Neuronal stem cell (in vitro differentiated cells): ENCODE measurements at regions not wholly inside any gene's neighbourhood (a gene's known extent, or its start where the extent isn't known, plus 50 kb on each side); places are given as distances from the start of the nearest gene placed in this dataset.

Source experiments
- DNase-seq: peaks from one replicate; pipeline ENCODE4 v3.0.0-alpha.2; 2013; ENCODE audit warnings: low spot score
- H2AFZ ChIP-seq: one replicate; pipeline ENCODE4 v1.6.1; 2013; ENCODE audit warnings: mild to moderate bottlenecking, low read length, inconsistent platforms
- H2AK5ac ChIP-seq: 2 replicates; pipeline ENCODE4 v1.6.1; 2013; ENCODE audit warnings: low read depth, mild to moderate bottlenecking, inconsistent platforms, low read length, moderate library complexity, mixed read lengths
- H2BK120ac ChIP-seq: 2 replicates; pipeline ENCODE4 v1.6.1; 2013; ENCODE audit warnings: low read depth, mild to moderate bottlenecking, inconsistent platforms, low read length, moderate library complexity, mixed read lengths
- H2BK12ac ChIP-seq: one replicate; pipeline ENCODE4 v1.6.1; 2013; ENCODE audit warnings: low read length, inconsistent platforms
- H2BK15ac ChIP-seq: 2 replicates; pipeline ENCODE4 v1.6.1; 2013; ENCODE audit warnings: mild to moderate bottlenecking, low read length, inconsistent platforms, mixed read lengths
- H2BK5ac ChIP-seq: one replicate; pipeline ENCODE4 v1.6.1; 2013; ENCODE audit warnings: inconsistent platforms, mild to moderate bottlenecking, low read length, moderate library complexity
- H3K14ac ChIP-seq: one replicate; pipeline ENCODE4 v1.6.1; 2013; ENCODE audit warnings: low read length, inconsistent platforms
- H3K18ac ChIP-seq: 2 replicates; pipeline ENCODE4 v1.6.1; 2013; ENCODE audit warnings: low read length, inconsistent platforms
- H3K23ac ChIP-seq: 2 replicates; pipeline ENCODE4 v1.6.1; 2013; ENCODE audit warnings: low read depth, mild to moderate bottlenecking, mixed read lengths, low read length, inconsistent platforms; ENCODE audit not compliant: poor library complexity
- H3K27ac ChIP-seq: replicated peaks from 3 replicates; pipeline ENCODE4 v1.5.1; 2013; ENCODE audit warnings: low read length, inconsistent platforms
- H3K27me3 ChIP-seq, 3 experiments: 2 replicates each; pipeline ENCODE4 v1.6.1; 2013; ENCODE audit warnings: low read length in 3 of 3, mild to moderate bottlenecking in 2 of 3, inconsistent platforms in 1 of 3, low read depth in 1 of 3, mixed read lengths in 1 of 3, moderate library complexity in 1 of 3; ENCODE audit not compliant: control insufficient read depth in 3 of 3, insufficient read depth in 3 of 3
- H3K36me3 ChIP-seq, 2 donors: replicated peaks in 1 of 2; 2 replicates each; pipeline ENCODE4 v1.6.1; 2013; ENCODE audit warnings: low read length in 2 of 2; ENCODE audit not compliant: control insufficient read depth in 2 of 2, insufficient read depth in 2 of 2
- H3K4ac ChIP-seq: 2 replicates; pipeline ENCODE4 v1.6.1; 2013; ENCODE audit warnings: inconsistent platforms, mild to moderate bottlenecking, low read length, moderate library complexity
- H3K4me1 ChIP-seq, 2 donors: 1 replicate in 1 of 2; 2 replicates in 1 of 2; pipeline ENCODE4 v1.6.1; 2013; ENCODE audit warnings: low read length in 2 of 2, low read depth in 1 of 2; ENCODE audit not compliant: control insufficient read depth in 2 of 2, insufficient read depth in 1 of 2
- H3K4me2 ChIP-seq: one replicate; pipeline ENCODE4 v1.6.1; 2013; ENCODE audit warnings: mild to moderate bottlenecking, low read length, inconsistent platforms; ENCODE audit not compliant: insufficient read depth, poor library complexity, severe bottlenecking
- H3K4me3 ChIP-seq, 2 donors: 2 replicates each; pipeline ENCODE4 v1.5.1; 2013; ENCODE audit warnings: low read length in 2 of 2, mild to moderate bottlenecking in 2 of 2, inconsistent platforms in 1 of 2, moderate library complexity in 1 of 2
- H3K79me1 ChIP-seq: one replicate; pipeline ENCODE4 v1.6.1; 2013; ENCODE audit warnings: low read depth, mild to moderate bottlenecking, inconsistent platforms, low read length, moderate library complexity
- H3K9ac ChIP-seq: one replicate; pipeline ENCODE4 v1.6.1; 2013; ENCODE audit warnings: mild to moderate bottlenecking, low read depth, low read length, inconsistent platforms; ENCODE audit not compliant: poor library complexity
- H3K9me3 ChIP-seq, 2 donors: replicated peaks in 1 of 2; 2 replicates each; pipeline versions ENCODE3 to v1.6.1; 2013; ENCODE audit warnings: low read length in 2 of 2, mild to moderate bottlenecking in 2 of 2, inconsistent platforms in 1 of 2, low read depth in 1 of 2, mixed read lengths in 1 of 2, moderate library complexity in 1 of 2; ENCODE audit not compliant: control insufficient read depth in 2 of 2, insufficient read depth in 1 of 2
- H4K8ac ChIP-seq: one replicate; pipeline ENCODE4 v1.6.1; 2013; ENCODE audit warnings: low read depth, mild to moderate bottlenecking, inconsistent platforms, low read length, moderate library complexity
- H4K91ac ChIP-seq: one replicate; pipeline ENCODE4 v1.6.1; 2013; ENCODE audit warnings: low read length, low read depth, mild to moderate bottlenecking, inconsistent platforms; ENCODE audit not compliant: poor library complexity
- WGBS, 2 donors: extraction: QIAGEN DNeasy Blood & Tissue Kit; methylation state at CpG; one replicate each; pipeline ENCODE4 v1.1.7; 2013; ENCODE audit warnings: missing lambda C conversion rate in 2 of 2, mixed read lengths in 1 of 2; ENCODE audit not compliant: insufficient read length in 2 of 2, insufficient replicate concordance in 1 of 2; ENCODE audit errors: extremely low coverage in 2 of 2; 5-methylcytosine and 5-hydroxymethylcytosine counted together

DNA sequence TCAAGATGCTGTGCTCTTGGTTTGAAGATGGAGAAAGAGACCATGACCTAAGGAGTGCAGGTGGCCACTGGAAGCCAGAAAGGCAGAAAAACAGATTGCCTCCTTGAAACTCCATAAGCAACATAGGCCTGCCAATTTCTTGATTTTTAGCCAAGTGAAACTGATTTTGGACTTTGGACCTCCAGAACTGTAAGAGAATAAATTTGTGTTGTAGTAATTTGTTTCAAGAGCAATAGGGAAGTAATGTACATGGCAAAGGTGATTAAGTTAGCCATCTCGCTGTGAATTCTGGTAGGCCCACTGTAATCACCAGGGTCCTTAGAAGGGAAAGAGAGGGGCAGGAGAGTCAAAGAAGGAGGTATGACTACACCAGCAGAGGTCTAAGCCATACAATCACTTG is 238.8 kb downstream of the CNTN3 start:
- no peak overlapping the region for H4K8ac ChIP-seq
- no peaks in the 10 kb centered on the region for H3K27me3 ChIP-seq
- no peak overlapping the region for H3K27ac ChIP-seq
- no peak overlapping the region for H3K4me2 ChIP-seq
- H3K18ac ChIP-seq, result no peak overlapping the region
- H3K4ac ChIP-seq, result no peak overlapping the region
- H2BK5ac ChIP-seq, result no peak overlapping the region
- H4K91ac ChIP-seq, result no peak overlapping the region
- H3K9ac ChIP-seq, result no peak overlapping the region
- no peaks in the 10 kb centered on the region for H3K4me1 ChIP-seq
- DNase-seq, result no peak
- no CpG with 5 or more reads among the region's 1 CpG for WGBS, 2 donors
- no peak overlapping the region for H2BK120ac ChIP-seq
- H3K9me3 ChIP-seq, result no peaks in the 10 kb centered on the region
- H2BK15ac ChIP-seq, result no peak overlapping the region
- no peak overlapping the region for H2BK12ac ChIP-seq
- no peaks in the 10 kb centered on the region for H3K36me3 ChIP-seq
- H2AK5ac ChIP-seq, result no peak overlapping the region
- H3K4me3 ChIP-seq, result no peak overlapping the region
- H3K14ac ChIP-seq, result no peak overlapping the region
- no peak overlapping the region for H2AFZ ChIP-seq
- H3K79me1 ChIP-seq, result no peaks in the 10 kb centered on the region
- H3K23ac ChIP-seq, result no peak overlapping the region

DNA sequence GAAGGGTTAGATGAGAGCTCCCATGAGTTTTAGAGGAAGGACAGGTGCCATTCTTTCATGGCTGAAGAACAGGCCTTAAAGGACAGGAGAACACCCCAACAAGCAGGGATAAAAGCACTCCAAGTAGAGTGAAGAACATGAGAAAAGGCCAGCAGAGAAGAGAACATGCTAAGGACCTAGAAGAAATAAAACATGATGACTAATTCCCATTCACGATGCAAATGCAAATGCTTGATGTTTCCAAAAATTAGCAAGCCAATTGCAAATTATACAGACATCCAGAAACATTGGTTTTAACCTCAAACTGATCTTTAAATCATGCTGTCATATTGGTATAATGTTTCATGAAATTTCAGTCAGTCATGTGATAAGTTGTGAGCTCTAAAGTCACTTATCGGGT is 241.7 kb downstream of the CNTN3 start:
- no peak overlapping the region for H3K14ac ChIP-seq
- no peak overlapping the region for H2BK5ac ChIP-seq
- H3K27ac ChIP-seq, result no peak overlapping the region
- DNase-seq, result no peak
- no peak overlapping the region for H2BK12ac ChIP-seq
- H2AK5ac ChIP-seq, result no peak overlapping the region
- no peaks in the 10 kb centered on the region for H3K4me1 ChIP-seq
- no peaks in the 10 kb centered on the region for H3K9me3 ChIP-seq
- H3K27me3 ChIP-seq, result no peaks in the 10 kb centered on the region
- H3K23ac ChIP-seq, result no peak overlapping the region
- no peak overlapping the region for H2AFZ ChIP-seq
- H3K4me3 ChIP-seq, result no peak overlapping the region
- H3K18ac ChIP-seq, result no peak overlapping the region
- H2BK120ac ChIP-seq, result no peak overlapping the region
- no peaks in the 10 kb centered on the region for H3K79me1 ChIP-seq
- no peak overlapping the region for H3K4ac ChIP-seq
- H3K4me2 ChIP-seq, result no peak overlapping the region
- no peak overlapping the region for H2BK15ac ChIP-seq
- H3K36me3 ChIP-seq, result no peaks in the 10 kb centered on the region
- H4K8ac ChIP-seq, result no peak overlapping the region
- no peak overlapping the region for H3K9ac ChIP-seq
- WGBS, 2 donors, result no CpG with 5 or more reads among the region's 2 CpGs
- H4K91ac ChIP-seq, result no peak overlapping the region

DNA sequence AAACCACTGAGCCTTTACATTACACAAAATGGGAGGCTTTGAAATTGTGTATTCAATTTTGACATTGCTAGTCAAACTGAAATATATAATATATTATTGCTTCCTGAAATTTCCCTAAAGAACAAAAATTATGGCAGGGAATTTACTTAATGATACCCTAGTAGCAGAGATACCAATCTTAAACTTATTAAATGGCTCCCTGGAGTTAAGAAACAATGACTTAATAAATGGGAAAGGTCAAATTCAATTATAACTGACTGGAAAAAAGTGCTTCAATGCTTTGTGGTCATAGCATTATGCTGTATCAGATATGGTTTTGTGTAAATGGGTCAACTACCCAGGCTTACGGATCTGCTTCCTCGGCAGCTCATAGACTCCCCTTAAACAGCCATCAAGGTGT is 244.1 kb downstream of the CNTN3 start:
- no peaks in the 10 kb centered on the region for H3K79me1 ChIP-seq
- H2BK12ac ChIP-seq, result no peak overlapping the region
- H4K91ac ChIP-seq, result no peak overlapping the region
- H3K4me3 ChIP-seq, result no peak overlapping the region
- no peaks in the 10 kb centered on the region for H3K36me3 ChIP-seq
- no peaks in the 10 kb centered on the region for H3K9me3 ChIP-seq
- no peak overlapping the region for H3K18ac ChIP-seq
- no peak overlapping the region for H3K4ac ChIP-seq
- H3K27me3 ChIP-seq, result no peaks in the 10 kb centered on the region
- no peak overlapping the region for H3K9ac ChIP-seq
- H3K4me1 ChIP-seq, result no peaks in the 10 kb centered on the region
- no CpG with 5 or more reads among the region's 2 CpGs for WGBS, 2 donors
- H3K23ac ChIP-seq, result no peak overlapping the region
- H2BK15ac ChIP-seq, result no peak overlapping the region
- H3K27ac ChIP-seq, result no peak overlapping the region
- H3K14ac ChIP-seq, result no peak overlapping the region
- no peak overlapping the region for H2AK5ac ChIP-seq
- H4K8ac ChIP-seq, result no peak overlapping the region
- H2AFZ ChIP-seq, result no peak overlapping the region
- H2BK120ac ChIP-seq, result no peak overlapping the region
- DNase-seq, result no peak
- no peak overlapping the region for H3K4me2 ChIP-seq
- H2BK5ac ChIP-seq, result no peak overlapping the region

DNA sequence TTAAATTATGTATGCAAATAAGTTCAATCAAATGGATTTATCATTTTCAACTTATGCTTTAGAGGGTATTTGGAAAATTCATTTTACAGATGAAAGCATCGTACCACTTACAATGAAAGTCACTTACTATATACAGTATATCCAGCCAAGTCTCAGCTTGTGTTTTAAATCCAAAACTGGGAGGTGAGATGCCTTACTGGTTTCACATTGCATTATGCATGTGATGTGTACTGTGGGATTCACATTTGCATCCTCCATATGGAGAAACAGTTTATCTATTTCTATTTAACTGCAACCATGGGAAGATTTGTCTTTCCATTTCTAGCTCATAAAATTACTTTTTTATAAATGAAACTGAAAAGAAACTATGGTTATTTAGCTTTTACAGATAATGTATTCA is 248.1 kb downstream of the CNTN3 start:
- no peak overlapping the region for H2BK120ac ChIP-seq
- H3K14ac ChIP-seq, result no peak overlapping the region
- no peaks in the 10 kb centered on the region for H3K27me3 ChIP-seq
- no peak overlapping the region for H3K18ac ChIP-seq
- H2AFZ ChIP-seq, result no peak overlapping the region
- no peak overlapping the region for H2AK5ac ChIP-seq
- H3K79me1 ChIP-seq, result no peaks in the 10 kb centered on the region
- H3K4me2 ChIP-seq, result no peak overlapping the region
- H2BK5ac ChIP-seq, result no peak overlapping the region
- H3K4me3 ChIP-seq, result no peak overlapping the region
- no peak overlapping the region for H2BK15ac ChIP-seq
- DNase-seq, result no peak
- no peak overlapping the region for H4K91ac ChIP-seq
- H3K36me3 ChIP-seq, result no peaks in the 10 kb centered on the region
- no peak overlapping the region for H4K8ac ChIP-seq
- no peak overlapping the region for H3K27ac ChIP-seq
- H3K23ac ChIP-seq, result no peak overlapping the region
- no peak overlapping the region for H3K9ac ChIP-seq
- H3K4ac ChIP-seq, result no peak overlapping the region
- no peak overlapping the region for H2BK12ac ChIP-seq
- no peaks in the 10 kb centered on the region for H3K4me1 ChIP-seq
- no peaks in the 10 kb centered on the region for H3K9me3 ChIP-seq
- WGBS, 2 donors, result no CpG with 5 or more reads among the region's 1 CpG
